HCT116 (cell line): ENCODE measurements at regions not wholly inside any gene's neighbourhood (a gene's known extent, or its start where the extent isn't known, plus 50 kb on each side); places are given as distances from the start of the nearest gene placed in this dataset.

Experiments
- ATAC-seq: fragments of 200-7000 bp; cut with Tn5 transposase; 2 replicates; pipeline ENCODE4 v1.9.1; 2020; ENCODE audit warnings: mild to moderate bottlenecking, moderate library complexity
- BruUV-seq: library from RNA; stranded (reverse); fragments of 400-500 nt; replicated peaks from 2 replicates; lab custom pipeline; 2021; lab: Mats Ljungman, UMichigan
- CTCF ChIA-PET: fragments of 300-600 bp; sonication (Branson Sonifier 250); formaldehyde crosslinking; loops from one replicate; lab custom pipeline; 2021; ENCODE audit warnings: antibody characterized with exemption; lab: Charles Lee
- POLR2A ChIA-PET: fragments of 300-600, 350-600 bp; sonication (Branson Sonifier 250); formaldehyde crosslinking; loops from one replicate; lab custom pipeline; 2021; ENCODE audit warnings: antibody characterized with exemption; lab: Charles Lee
- RAD21 ChIA-PET, 2 experiments: fragments of 300-600 bp; sonication (Branson Sonifier 250); formaldehyde crosslinking; loops; one replicate each; lab custom pipeline; 2023; ENCODE audit warnings: low total read pairs in 2 of 2; ENCODE audit not compliant: uncharacterized antibody in 2 of 2, unreplicated experiment in 2 of 2, low non-redundant PET in 1 of 2; lab: Charles Lee
- DNase-seq: peaks from one replicate; pipeline ENCODE4 v3.0.0-alpha.2; 2010; ENCODE audit warnings: low read depth, low spot score
- H2AFZ ChIP-seq: fragments of 200-600 bp; shearing (Covaris generic), sonication (generic); 2 replicates; pipeline ENCODE4 v1.6.1; 2017; ENCODE audit warnings: low read depth, mixed run types, mixed read lengths, antibody characterized with exemption, low read length; ENCODE audit not compliant: poor library complexity, severe bottlenecking
- H3K27ac ChIP-seq: 2 replicates; pipeline ENCODE4 v1.5.1; 2012; ENCODE audit warnings: low read depth, low read length
- H3K27me3 ChIP-seq: fragments of 200-600 bp; sonication (generic); 2 replicates; pipeline ENCODE4 v1.6.1; 2016; ENCODE audit warnings: mixed run types, low read length, mixed read lengths; ENCODE audit not compliant: insufficient read depth
- H3K36me3 ChIP-seq, 2 experiments: fragments of 200-500 bp in 1 of 2; fragments of 200-600 bp in 1 of 2; sonication (Bioruptor generic) in 1 of 2; sonication (generic) in 1 of 2; 2 replicates each; pipeline versions ENCODE4 v1.5.1 to v1.6.1; 2014 to 2016; ENCODE audit warnings: low read length in 2 of 2, inconsistent platforms in 1 of 2, mixed read lengths in 1 of 2, mixed run types in 1 of 2; ENCODE audit not compliant: insufficient read depth in 2 of 2, control insufficient read depth in 1 of 2
- H3K4me1 ChIP-seq, 2 experiments: fragments of 200-600 bp in 1 of 2; sonication (generic) in 1 of 2; 2 replicates each; pipeline versions ENCODE4 v1.5.1 to v1.6.1; 2012 to 2017; ENCODE audit warnings: low read length in 2 of 2, inconsistent platforms in 1 of 2, mild to moderate bottlenecking in 1 of 2, mixed read lengths in 1 of 2, mixed run types in 1 of 2, moderate library complexity in 1 of 2; ENCODE audit not compliant: insufficient read depth in 2 of 2, control insufficient read depth in 1 of 2
- H3K4me2 ChIP-seq: fragments of 200-600 bp; sonication (generic); 2 replicates; pipeline ENCODE4 v1.6.1; 2017; ENCODE audit warnings: mixed run types, low read length, mixed read lengths
- H3K4me3 ChIP-seq, 2 experiments: fragments of 200-600 bp in 1 of 2; sonication (generic) in 1 of 2; replicated peaks in 1 of 2; 2 replicates each; pipeline ENCODE4 v1.5.1; 2011 to 2016; ENCODE audit warnings: low read length in 2 of 2, control low read depth in 1 of 2, low read depth in 1 of 2, mild to moderate bottlenecking in 1 of 2, mixed read lengths in 1 of 2, mixed run types in 1 of 2
- H3K79me2 ChIP-seq: fragments of 200-600 bp; sonication (generic); 2 replicates; pipeline ENCODE4 v1.6.1; 2017; ENCODE audit warnings: mild to moderate bottlenecking, mixed run types, low read length, moderate library complexity, mixed read lengths; ENCODE audit not compliant: insufficient read depth
- H3K9ac ChIP-seq: fragments of 200-600 bp; sonication (generic); 2 replicates; pipeline ENCODE4 v1.6.1; 2016; ENCODE audit warnings: low read length, mixed read lengths
- H3K9me2 ChIP-seq: fragments of 200-600 bp; sonication (generic), shearing (Covaris generic); 2 replicates; pipeline ENCODE4 v1.6.1; 2017; ENCODE audit warnings: mixed run types, mild to moderate bottlenecking, moderate library complexity; ENCODE audit not compliant: insufficient read depth
- H3K9me3 ChIP-seq, 2 experiments: fragments of 200-500 bp in 1 of 2; fragments of 200-600 bp in 1 of 2; sonication (Bioruptor generic) in 1 of 2; sonication (generic) in 1 of 2; 2 replicates each; pipeline ENCODE4 v1.6.1; 2014 to 2017; ENCODE audit warnings: low read length in 2 of 2, mixed read lengths in 2 of 2, inconsistent platforms in 1 of 2, low read depth in 1 of 2, mild to moderate bottlenecking in 1 of 2, mixed run types in 1 of 2, moderate library complexity in 1 of 2; ENCODE audit not compliant: control insufficient read depth in 1 of 2, insufficient read depth in 1 of 2
- H4K20me1 ChIP-seq: fragments of 200-600 bp; sonication (generic), shearing (Covaris generic); 2 replicates; pipeline ENCODE4 v1.6.1; 2017; ENCODE audit warnings: mixed run types, mild to moderate bottlenecking, moderate library complexity; ENCODE audit not compliant: insufficient read depth
- CTCF ChIP-seq, 3 experiments: fragments of 200-600 bp in 1 of 3; sonication (generic) in 1 of 3; IDR thresholded peaks in 2 of 3; conservative IDR thresholded peaks in 1 of 3; 2 replicates each; pipeline ENCODE4 v1.5.1; 2012 to 2017; ENCODE audit warnings: low read depth in 2 of 3, low read length in 2 of 3, antibody characterized with exemption in 1 of 3, borderline replicate concordance in 1 of 3, control low read depth in 1 of 3, mild to moderate bottlenecking in 1 of 3, mixed read lengths in 1 of 3, mixed run types in 1 of 3, moderate library complexity in 1 of 3; ENCODE audit not compliant: insufficient read depth in 1 of 3
- EGR1 ChIP-seq: IDR thresholded peaks from 2 replicates; pipeline ENCODE4 v1.6.1; 2012; ENCODE audit warnings: low read depth
- ELF1 ChIP-seq: IDR thresholded peaks from 2 replicates; pipeline ENCODE4 v1.6.1; 2012; ENCODE audit warnings: low read depth, borderline replicate concordance
- EZH2 ChIP-seq: fragments of 200-600 bp; sonication (generic); IDR thresholded peaks from 2 replicates; pipeline ENCODE4 v1.6.1; 2017; ENCODE audit warnings: antibody characterized with exemption, mixed run types
- EZH2phosphoT487 ChIP-seq: fragments of 200-600 bp; IDR thresholded peaks from 2 replicates; pipeline ENCODE4 v1.6.1; 2018; ENCODE audit warnings: antibody characterized with exemption, borderline replicate concordance
- FOSL1 ChIP-seq: IDR thresholded peaks from 2 replicates; pipeline ENCODE4 v1.6.1; 2012; ENCODE audit warnings: low read depth
- JUND ChIP-seq: IDR thresholded peaks from 2 replicates; pipeline ENCODE4 v1.6.1; 2012
- POLR2A ChIP-seq: IDR thresholded peaks from 2 replicates; pipeline ENCODE4 v1.7.0; 2011; ENCODE audit warnings: borderline replicate concordance; ENCODE audit not compliant: insufficient read depth, insufficient read length; ENCODE audit errors: extremely low read depth
- POLR2AphosphoS5 ChIP-seq: IDR thresholded peaks from 2 replicates; pipeline ENCODE4 v1.6.1; 2011; ENCODE audit warnings: mild to moderate bottlenecking, low read depth, low read length, moderate library complexity
- RAD21 ChIP-seq: IDR thresholded peaks from 2 replicates; pipeline ENCODE4 v1.6.1; 2012; ENCODE audit warnings: low read depth, mild to moderate bottlenecking
- REST ChIP-seq: IDR thresholded peaks from 2 replicates; pipeline ENCODE4 v1.6.1; 2012; ENCODE audit warnings: low read depth
- SIN3A ChIP-seq: IDR thresholded peaks from 2 replicates; pipeline ENCODE4 v1.6.1; 2012; ENCODE audit warnings: low read depth
- SRF ChIP-seq: IDR thresholded peaks from 2 replicates; pipeline ENCODE4 v1.6.1; 2012; ENCODE audit warnings: low read depth
- TCF7L2 ChIP-seq: IDR thresholded peaks from 2 replicates; pipeline ENCODE4 v1.7.0; 2011; ENCODE audit warnings: borderline replicate concordance, inconsistent platforms; ENCODE audit not compliant: insufficient read depth, insufficient read length; ENCODE audit errors: extremely low read depth
- YY1 ChIP-seq: IDR thresholded peaks from 2 replicates; pipeline ENCODE4 v1.6.1; 2011; ENCODE audit warnings: low read length, low read depth, moderate library complexity, mild to moderate bottlenecking; ENCODE audit not compliant: insufficient replicate concordance; ENCODE audit errors: extremely low read depth
- ZBTB33 ChIP-seq: IDR thresholded peaks from 2 replicates; pipeline ENCODE4 v1.6.1; 2011; ENCODE audit warnings: mild to moderate bottlenecking, low read length, moderate library complexity; ENCODE audit not compliant: insufficient replicate concordance; ENCODE audit errors: extremely low read depth
- ZFX ChIP-seq: fragments of 450-650 bp; IDR thresholded peaks from 2 replicates; pipeline ENCODE4 v1.6.1; 2017
- ZNF274 ChIP-seq: fragments of 200-500 bp; sonication (Bioruptor generic); IDR thresholded peaks from 2 replicates; pipeline ENCODE4 v1.6.1; 2014; ENCODE audit warnings: mild to moderate bottlenecking, low read depth, low read length, inconsistent platforms
- intact Hi-C: fragments of 100-400 bp; cut with micrococcal nuclease; formaldehyde crosslinking; loops from 2 replicates; pipeline ENCODE4 v1.10.0; 2022

- RAD21 ChIA-PET: no interaction called here
- Histone ChIP-seq H3K4me3 (no peak overlapping the region), H2AFZ (no peak overlapping the region), H3K27ac (no peak overlapping the region), H3K27me3 (no peaks in the 10 kb centered on the region), H3K79me2 (no peaks in the 10 kb centered on the region), H3K9ac (no peak overlapping the region), H3K9me2 (no peaks in the 10 kb centered on the region), H3K4me1 (no peaks in the 10 kb centered on the region), H3K4me2 (no peak overlapping the region), H3K36me3 (no peaks in the 10 kb centered on the region; a peak in 1 of 4 replicates), H3K9me3 (peaks cover 22 to 29% of the 10 kb centered on the region in 2 experiments; a peak in 2 of 4 replicates), H4K20me1 (no peaks in the 10 kb centered on the region)
- no TSS peak for BruUV-seq
- POLR2A ChIA-PET: no interaction called here
- intact Hi-C loops: no loop called here
- CTCF ChIA-PET: no interaction called here
- no peak for DNase-seq
- TF ChIP-seq RAD21: no peak
- TF ChIP-seq POLR2AphosphoS5: no peak
- TF ChIP-seq EZH2: no peak
- TF ChIP-seq SIN3A: no peak
- no peak for TF ChIP-seq POLR2A
- TF ChIP-seq ZBTB33: no peak
- TF ChIP-seq SRF: no peak
- no peak for TF ChIP-seq YY1
- no peak for TF ChIP-seq ZNF274
- TF ChIP-seq JUND: no peak
- no peak for TF ChIP-seq EZH2phosphoT487
- no peak for TF ChIP-seq REST
- no peak for TF ChIP-seq ELF1
- TF ChIP-seq EGR1: no peak
- no peak for TF ChIP-seq ZFX
- no peak for TF ChIP-seq TCF7L2
- TF ChIP-seq CTCF (IDR thresholded peaks at IDR 0.05 in 2 of 3, conservative IDR thresholded peaks at IDR 0.05 in 1 of 3; ENCODE audit: borderline replicate concordance in 1 of 3, insufficient read depth in 1 of 3, low read depth in 2 of 3, low read length in 2 of 3): no peak
- no peak for TF ChIP-seq FOSL1
- no peak for ATAC-seq
Observed at GRCh38 chr10:105643660-105644059, 1002.6 kb downstream of the SORCS3 start.
